PC-9 (cell line): ENCODE measurements at regions not wholly inside any gene's neighbourhood (a gene's known extent, or its start where the extent isn't known, plus 50 kb on each side); places are given as distances from the start of the nearest gene placed in this dataset.

Experiments
- BruUV-seq: library from RNA; stranded (reverse); fragments of 400-500 nt; replicated peaks from 2 replicates; lab custom pipeline; 2021; lab: Mats Ljungman, UMichigan
- CTCF ChIA-PET: fragments of 300-600 bp; sonication (Branson Sonifier 250); formaldehyde crosslinking; loops from one replicate; lab custom pipeline; 2022; ENCODE audit warnings: antibody characterized with exemption; lab: Charles Lee
- POLR2A ChIA-PET: fragments of 300-600 bp; sonication (Branson Sonifier 250); formaldehyde crosslinking; loops from one replicate; lab custom pipeline; 2022; ENCODE audit warnings: antibody characterized with exemption; ENCODE audit not compliant: unreplicated experiment; lab: Charles Lee
- DNase-seq, 2 experiments: peaks; one replicate each; pipeline versions ENCODE4 v3.0.0 to v3.0.0-alpha.2; 2015 to 2022; ENCODE audit warnings: mixed read lengths in 1 of 2
- H2AFZ ChIP-seq: fragments of 200-600 bp; sonication (generic); 2 replicates; pipeline ENCODE4 v1.8.1; 2017; ENCODE audit warnings: antibody characterized with exemption
- H3F3A ChIP-seq: fragments of 200-600 bp; sonication (generic); 2 replicates; pipeline ENCODE4 v1.8.1; 2017; ENCODE audit warnings: antibody characterized with exemption, mild to moderate bottlenecking, low read depth; ENCODE audit not compliant: insufficient read depth
- H3K27ac ChIP-seq: fragments of 200-600 bp; sonication (generic); 2 replicates; pipeline ENCODE4 v1.6.1; 2016; ENCODE audit warnings: mixed run types
- H3K27me3 ChIP-seq: fragments of 200-600 bp; sonication (generic); 2 replicates; pipeline ENCODE4 v1.6.1; 2016; ENCODE audit warnings: low read depth, mixed run types; ENCODE audit not compliant: insufficient read depth
- H3K36me3 ChIP-seq: fragments of 200-600 bp; sonication (generic); 2 replicates; pipeline ENCODE4 v1.6.1; 2016; ENCODE audit warnings: low read depth, mixed run types
- H3K4me1 ChIP-seq: fragments of 200-600 bp; sonication (generic); replicated peaks from 2 replicates; pipeline ENCODE4 v1.6.1; 2016; ENCODE audit warnings: mixed run types; ENCODE audit not compliant: insufficient read depth
- H3K4me2 ChIP-seq: fragments of 200-600 bp; sonication (generic); 2 replicates; pipeline ENCODE4 v1.6.1; 2017; ENCODE audit warnings: mixed run types
- H3K4me3 ChIP-seq: fragments of 200-600 bp; sonication (generic); 2 replicates; pipeline ENCODE4 v1.6.1; 2016; ENCODE audit warnings: mixed run types
- H3K79me2 ChIP-seq: fragments of 200-600 bp; sonication (generic); 2 replicates; pipeline ENCODE4 v1.6.1; 2017; ENCODE audit warnings: low read depth, mixed run types
- H3K9me2 ChIP-seq: fragments of 200-600 bp; sonication (generic); 2 replicates; pipeline ENCODE4 v1.8.1; 2017; ENCODE audit warnings: mild to moderate bottlenecking; ENCODE audit not compliant: insufficient read depth
- H3K9me3 ChIP-seq: fragments of 200-600 bp; sonication (generic); 2 replicates; pipeline ENCODE4 v1.8.1; 2016; ENCODE audit warnings: low read depth; ENCODE audit not compliant: insufficient read depth
- H4K20me1 ChIP-seq: fragments of 200-600 bp; sonication (generic); 2 replicates; pipeline ENCODE4 v1.8.1; 2017; ENCODE audit not compliant: insufficient read depth
- CTCF ChIP-seq: fragments of 200-600 bp; sonication (generic); conservative IDR thresholded peaks from 2 replicates; pipeline ENCODE4 v1.6.1; 2017; ENCODE audit warnings: mixed run types, antibody characterized with exemption, mild to moderate bottlenecking, moderate library complexity
- EZH2 ChIP-seq: fragments of 200-600 bp; sonication (generic); IDR thresholded peaks from 2 replicates; pipeline ENCODE4 v1.8.0; 2017; ENCODE audit warnings: antibody characterized with exemption, low read depth
- intact Hi-C: fragments of 100-400 bp; cut with micrococcal nuclease; formaldehyde crosslinking; loops from one replicate; pipeline ENCODE4 v1.10.0; 2022; ENCODE audit not compliant: unreplicated experiment

- H2AFZ ChIP-seq, result no peak overlapping the region
- ChIA-PET POLR2A (interaction anchor here (0.6 kb wide), 1 partner anchor 85 kb away, joined by 3 read pairs; no protein-coding TSS in a partner anchor), CTCF (no interaction called here)
- no peaks in the 10 kb centered on the region for H3K36me3 ChIP-seq
- no peaks in the 10 kb centered on the region for H3K9me3 ChIP-seq
- H3K9me2 ChIP-seq, result no peaks in the 10 kb centered on the region
- intact Hi-C loops, result loop anchor here (10.0 kb wide), 1 partner anchor 211 kb away; the partner anchor contains the start of gene TBX18
- BruUV-seq, result no TSS peak
- no peak overlapping the region for H3K4me2 ChIP-seq
- H3K4me1 ChIP-seq, result no peaks in the 10 kb centered on the region
- no peaks in the 10 kb centered on the region for H3F3A ChIP-seq
- H3K27ac ChIP-seq, result no peak overlapping the region
- H4K20me1 ChIP-seq, result no peaks in the 10 kb centered on the region
- TF ChIP-seq EZH2, result no peak
- TF ChIP-seq CTCF, result no peak
- no peak overlapping the region for H3K4me3 ChIP-seq
- no peaks in the 10 kb centered on the region for H3K79me2 ChIP-seq
- no peak for DNase-seq
- H3K27me3 ChIP-seq, result no peaks in the 10 kb centered on the region
Measured at GRCh38 chr6:84553527-84553926, 210.9 kb downstream of the TBX18 start.

- Histone ChIP-seq H2AFZ (no peak overlapping the region), H3K27ac (no peak overlapping the region), H3K9me2 (no peaks in the 10 kb centered on the region), H3K36me3 (no peaks in the 10 kb centered on the region), H3K4me1 (no peaks in the 10 kb centered on the region), H3K4me3 (no peak overlapping the region), H3K4me2 (no peak overlapping the region), H3F3A (no peaks in the 10 kb centered on the region), H3K79me2 (no peaks in the 10 kb centered on the region), H4K20me1 (no peaks in the 10 kb centered on the region), H3K27me3 (no peaks in the 10 kb centered on the region), H3K9me3 (no peaks in the 10 kb centered on the region)
- CTCF ChIA-PET, result no interaction called here
- no TSS peak for BruUV-seq
- intact Hi-C loops, result loop anchor here (10.0 kb wide), 1 partner anchor 213 kb away; the partner anchor contains the start of gene TBX18
- POLR2A ChIA-PET, result no interaction called here
- DNase-seq, result no peak
- no peak for TF ChIP-seq CTCF
- no peak for TF ChIP-seq EZH2
Measured at GRCh38 chr6:84551797-84552196, 212.6 kb downstream of the TBX18 start.

- ChIA-PET CTCF (no interaction called here), POLR2A (interaction anchor here (0.6 to 0.7 kb wide), 2 partner anchors 84 to 222 kb away, joined by 3 to 4 read pairs; no protein-coding TSS in a partner anchor)
- no peaks in the 10 kb centered on the region for H3K79me2 ChIP-seq
- no peaks in the 10 kb centered on the region for H3K9me3 ChIP-seq
- no peaks in the 10 kb centered on the region for H3K4me1 ChIP-seq
- no peaks in the 10 kb centered on the region for H3F3A ChIP-seq
- no peaks in the 10 kb centered on the region for H3K36me3 ChIP-seq
- no peak for DNase-seq
- H3K9me2 ChIP-seq, result no peaks in the 10 kb centered on the region
- no peak overlapping the region for H3K4me3 ChIP-seq
- no peak overlapping the region for H3K4me2 ChIP-seq
- H2AFZ ChIP-seq, result no peak overlapping the region
- TF ChIP-seq CTCF (no peak), EZH2 (no peak)
- H3K27me3 ChIP-seq, result no peaks in the 10 kb centered on the region
- H3K27ac ChIP-seq, result no peak overlapping the region
- no TSS peak for BruUV-seq
- H4K20me1 ChIP-seq, result no peaks in the 10 kb centered on the region
- intact Hi-C loops, result loop anchor here (10.0 kb wide), 2 partner anchors 85 to 215 kb away; partner anchors contain the start of gene TBX18
Measured at GRCh38 chr6:84549917-84550316, 214.5 kb downstream of the TBX18 start.
